Ishikawa (cell line): ENCODE measurements at regions not wholly inside any gene's neighbourhood (a gene's known extent, or its start where the extent isn't known, plus 50 kb on each side); places are given as distances from the start of the nearest gene placed in this dataset.

ENCODE experiments used
- CEBPB ChIP-seq: IDR thresholded peaks from 2 replicates; pipeline ENCODE4 v1.6.1; 2012
- EP300 ChIP-seq: IDR thresholded peaks from 2 replicates; pipeline ENCODE4 v1.6.1; 2012; ENCODE audit warnings: borderline replicate concordance
- YY1 ChIP-seq: IDR thresholded peaks from 2 replicates; pipeline ENCODE4 v1.6.1; 2012; ENCODE audit warnings: low read depth

DNA sequence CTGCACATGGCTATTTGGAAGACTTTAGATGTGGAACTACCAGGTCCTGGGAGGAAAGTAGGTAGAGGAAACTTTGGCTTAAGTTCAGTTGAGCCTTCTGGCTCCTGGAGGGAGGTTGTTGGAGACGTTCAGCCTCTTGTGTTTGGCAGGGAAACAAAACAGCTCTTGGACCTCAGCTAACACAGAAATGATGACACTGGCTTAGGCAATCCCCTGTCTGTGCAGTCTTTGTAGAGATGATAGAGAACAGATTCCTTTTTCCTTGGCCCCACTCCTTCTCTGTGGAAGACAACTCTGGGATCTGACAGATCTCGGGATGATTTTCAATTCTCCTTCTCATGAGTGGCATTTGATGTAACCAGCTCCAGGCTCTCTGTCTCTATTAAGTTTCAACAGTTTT, 428.5 kb downstream of the TMEM135 start:
- no peak for TF ChIP-seq CEBPB
- no peak for TF ChIP-seq YY1
- no peak for TF ChIP-seq EP300
